SK-N-SH (cell line): ENCODE measurements at regions not wholly inside any gene's neighbourhood (a gene's known extent, or its start where the extent isn't known, plus 50 kb on each side); places are given as distances from the start of the nearest gene placed in this dataset.

ENCODE experiments used
- CTCF ChIA-PET: fragments of 300-600, 350-600 bp; formaldehyde crosslinking; extraction: SDS; loops from one replicate; lab custom pipeline; 2021; lab: Yijun Ruan, JAX
- POLR2A ChIA-PET: fragments of 350-600 bp; sonication (Branson Sonifier 250); formaldehyde crosslinking; extraction: SDS; loops from one replicate; lab custom pipeline; 2020; ENCODE audit warnings: antibody characterized with exemption, inconsistent platforms; lab: Yijun Ruan, JAX
- DNase-seq: peaks from one replicate; pipeline ENCODE4 v3.0.0; 2012
- H2AFZ ChIP-seq: fragments of 200-600 bp; sonication (generic); 2 replicates; pipeline ENCODE4 v1.8.1; 2016; ENCODE audit warnings: antibody characterized with exemption, mild to moderate bottlenecking, low read depth
- H3F3A ChIP-seq: fragments of 200-600 bp; sonication (generic); replicated peaks from 2 replicates; pipeline ENCODE3; 2016; ENCODE audit warnings: antibody characterized with exemption, mild to moderate bottlenecking; ENCODE audit not compliant: insufficient read depth
- H3K27ac ChIP-seq, 2 experiments: fragments of 200-500 bp in 1 of 2; fragments of 200-600 bp in 1 of 2; sonication (Bioruptor generic) in 1 of 2; sonication (generic), shearing (Covaris generic) in 1 of 2; 2 replicates each; pipeline versions ENCODE4 v1.5.1 to v1.6.1; 2014 to 2016; ENCODE audit warnings: low read depth in 2 of 2, inconsistent platforms in 1 of 2, low read length in 1 of 2, mild to moderate bottlenecking in 1 of 2, mixed read lengths in 1 of 2
- H3K27me3 ChIP-seq: fragments of 200-600 bp; sonication (generic), shearing (Covaris generic); 2 replicates; pipeline ENCODE4 v1.6.1; 2016; ENCODE audit warnings: mixed run types; ENCODE audit not compliant: insufficient read depth
- H3K36me3 ChIP-seq, 2 experiments: fragments of 200-500 bp in 1 of 2; fragments of 200-600 bp in 1 of 2; sonication (Bioruptor generic) in 1 of 2; sonication (generic) in 1 of 2; replicated peaks in 1 of 2; 2 replicates each; pipeline versions ENCODE3 to v1.5.1; 2014 to 2016; ENCODE audit warnings: low read length in 1 of 2, mild to moderate bottlenecking in 1 of 2; ENCODE audit not compliant: insufficient read depth in 2 of 2, control insufficient read depth in 1 of 2
- H3K4me1 ChIP-seq, 2 experiments: fragments of 200-500 bp in 1 of 2; fragments of 200-600 bp in 1 of 2; sonication (Bioruptor generic) in 1 of 2; sonication (generic), shearing (Covaris generic) in 1 of 2; 2 replicates each; pipeline versions ENCODE4 v1.5.1 to v1.6.1; 2014 to 2016; ENCODE audit warnings: low read depth in 1 of 2, low read length in 1 of 2, mixed run types in 1 of 2; ENCODE audit not compliant: insufficient read depth in 2 of 2, control insufficient read depth in 1 of 2
- H3K4me2 ChIP-seq: fragments of 200-600 bp; sonication (generic), shearing (Covaris generic); 2 replicates; pipeline ENCODE4 v1.6.1; 2017; ENCODE audit warnings: mixed run types
- H3K4me3 ChIP-seq, 2 experiments: fragments of 200-500 bp in 1 of 2; fragments of 200-600 bp in 1 of 2; sonication (Bioruptor generic) in 1 of 2; sonication (generic), shearing (Covaris generic) in 1 of 2; 2 replicates each; pipeline versions ENCODE4 v1.5.1 to v1.8.1; 2014 to 2016; ENCODE audit warnings: low read depth in 2 of 2, inconsistent platforms in 1 of 2, low read length in 1 of 2, mild to moderate bottlenecking in 1 of 2, mixed read lengths in 1 of 2, moderate library complexity in 1 of 2
- H3K79me2 ChIP-seq: fragments of 200-600 bp; sonication (generic); 2 replicates; pipeline ENCODE4 v1.8.1; 2017; ENCODE audit warnings: mild to moderate bottlenecking; ENCODE audit not compliant: insufficient read depth
- H3K9ac ChIP-seq: fragments of 200-600 bp; sonication (generic); 2 replicates; pipeline ENCODE4 v1.6.1; 2017; ENCODE audit warnings: mixed run types
- H3K9me2 ChIP-seq: fragments of 200-600 bp; sonication (generic); 2 replicates; pipeline ENCODE4 v1.6.1; 2017; ENCODE audit warnings: mixed run types
- H3K9me3 ChIP-seq: fragments of 200-600 bp; sonication (generic); 2 replicates; pipeline ENCODE4 v1.6.1; 2017; ENCODE audit warnings: mixed run types, mild to moderate bottlenecking, moderate library complexity
- H4K20me1 ChIP-seq: fragments of 200-600 bp; sonication (generic); 2 replicates; pipeline ENCODE4 v1.6.1; 2017; ENCODE audit warnings: mild to moderate bottlenecking, mixed run types; ENCODE audit not compliant: insufficient read depth
- ELF1 ChIP-seq: IDR thresholded peaks from 2 replicates; pipeline ENCODE4 v1.4.0; 2012
- EZH2phosphoT487 ChIP-seq: fragments of 200-600 bp; sonication (generic); IDR thresholded peaks from 2 replicates; pipeline ENCODE4 v1.6.1; 2017; ENCODE audit warnings: low read depth, mixed run types, mild to moderate bottlenecking, antibody characterized with exemption, moderate library complexity, borderline replicate concordance
- FOXM1 ChIP-seq: IDR thresholded peaks from 2 replicates; pipeline ENCODE4 v1.4.0; 2012; ENCODE audit warnings: low read depth, mild to moderate bottlenecking
- GABPA ChIP-seq: IDR thresholded peaks from 2 replicates; pipeline ENCODE4 v1.4.0; 2012; ENCODE audit warnings: low read depth, mild to moderate bottlenecking
- MAX ChIP-seq: IDR thresholded peaks from 2 replicates; pipeline ENCODE4 v1.4.0; 2012; ENCODE audit warnings: low read depth
- MEF2A ChIP-seq: IDR thresholded peaks from 2 replicates; pipeline ENCODE4 v1.4.0; 2012; ENCODE audit warnings: low read depth, borderline replicate concordance
- PBX3 ChIP-seq: IDR thresholded peaks from 2 replicates; pipeline ENCODE4; 2012
- POLR2AphosphoS5 ChIP-seq: IDR thresholded peaks from 2 replicates; pipeline ENCODE4 v1.6.1; 2012; ENCODE audit warnings: low read depth, low read length
- RAD21 ChIP-seq: IDR thresholded peaks from 2 replicates; pipeline ENCODE4 v1.6.1; 2012; ENCODE audit warnings: mild to moderate bottlenecking, low read length
- RCOR1 ChIP-seq: fragments of 150-350 bp; IDR thresholded peaks from 2 replicates; pipeline ENCODE4 v1.6.1; 2017; ENCODE audit warnings: antibody characterized with exemption, low read length
- RXRA ChIP-seq: IDR thresholded peaks from 2 replicates; pipeline ENCODE4 v1.4.0; 2012; ENCODE audit warnings: low read depth, mild to moderate bottlenecking, borderline replicate concordance
- SIN3A ChIP-seq: IDR thresholded peaks from 2 replicates; pipeline ENCODE4 v1.6.1; 2012; ENCODE audit warnings: low read depth, mild to moderate bottlenecking, low read length, moderate library complexity, borderline replicate concordance
- USF2 ChIP-seq: fragments of 150-350 bp; IDR thresholded peaks from 2 replicates; pipeline ENCODE4 v1.6.1; 2017; ENCODE audit warnings: antibody characterized with exemption, low read length, low read depth, borderline replicate concordance
- WGBS: methylation state at CpG from one replicate; pipeline ENCODE4 v1.1.6; 2017; ENCODE audit warnings: low lambda C conversion rate; 5-methylcytosine and 5-hydroxymethylcytosine counted together

- 81% methylated on average over 13 of the region's 13 CpGs for WGBS
- Histone ChIP-seq H3K27me3 (no peaks in the 10 kb centered on the region), H4K20me1 (no peaks in the 10 kb centered on the region), H3K4me1 (no peaks in the 10 kb centered on the region; a peak in 1 of 4 replicates), H3K9me3 (no peaks in the 10 kb centered on the region), H3K4me3 (no peak overlapping the region), H2AFZ (no peak overlapping the region), H3K9me2 (no peaks in the 10 kb centered on the region), H3K79me2 (no peaks in the 10 kb centered on the region), H3K4me2 (no peak overlapping the region), H3K36me3 (no peaks in the 10 kb centered on the region), H3K27ac (no peak overlapping the region), H3F3A (no peaks in the 10 kb centered on the region), H3K9ac (no peak overlapping the region)
- DNase-seq: no peak
- no peak for TF ChIP-seq SIN3A
- no peak for TF ChIP-seq POLR2AphosphoS5
- TF ChIP-seq GABPA: no peak
- TF ChIP-seq USF2: no peak
- TF ChIP-seq RAD21: no peak
- TF ChIP-seq EZH2phosphoT487: no peak
- TF ChIP-seq RXRA: no peak
- no peak for TF ChIP-seq MAX
- ChIA-PET POLR2A (no interaction called here), CTCF (no interaction called here)
Observed at GRCh38 chr13:89880201-89880600, 1467.3 kb upstream of the MIR17HG start.

- Histone ChIP-seq H3K4me2 (no peak overlapping the region), H3K9me2 (no peaks in the 10 kb centered on the region), H3K4me1 (no peaks in the 10 kb centered on the region; a peak in 1 of 4 replicates), H3F3A (no peaks in the 10 kb centered on the region), H3K27ac (no peak overlapping the region), H2AFZ (no peak overlapping the region), H3K79me2 (no peaks in the 10 kb centered on the region), H3K9ac (no peak overlapping the region), H4K20me1 (no peaks in the 10 kb centered on the region), H3K9me3 (no peaks in the 10 kb centered on the region), H3K4me3 (no peak overlapping the region), H3K36me3 (no peaks in the 10 kb centered on the region), H3K27me3 (no peaks in the 10 kb centered on the region)
- TF ChIP-seq RCOR1: no peak
- no peak for DNase-seq
- ChIA-PET POLR2A (no interaction called here), CTCF (no interaction called here)
- 87% methylated on average over 26 of the region's 41 CpGs for WGBS
Observed at GRCh38 chr13:89883893-89884448, 1463.5 kb upstream of the MIR17HG start.

GRCh38 chr13:89890806-89891205 lies 1456.7 kb upstream of the MIR17HG start:
- H3K9ac ChIP-seq: no peak overlapping the region
- H3K4me2 ChIP-seq: no peak overlapping the region
- no peak overlapping the region for H3K27ac ChIP-seq
- H3F3A ChIP-seq: no peaks in the 10 kb centered on the region
- no peaks in the 10 kb centered on the region for H3K36me3 ChIP-seq
- DNase-seq: no peak
- no peaks in the 10 kb centered on the region for H3K9me3 ChIP-seq
- H3K9me2 ChIP-seq: no peaks in the 10 kb centered on the region
- H3K79me2 ChIP-seq: no peaks in the 10 kb centered on the region
- no peak overlapping the region for H3K4me3 ChIP-seq
- ChIA-PET POLR2A (no interaction called here), CTCF (interaction anchor here (0.8 to 2.1 kb wide), 3 partner anchors 9 to 35 kb away, joined by 3 to 5 read pairs (median 3); no protein-coding TSS in a partner anchor)
- no peak overlapping the region for H2AFZ ChIP-seq
- TF ChIP-seq MEF2A (no peak), EZH2phosphoT487 (no peak), MAX (no peak), FOXM1 (no peak), PBX3 (no peak), ELF1 (no peak)
- H3K4me1 ChIP-seq: no peaks in the 10 kb centered on the region
- H4K20me1 ChIP-seq: no peaks in the 10 kb centered on the region
- no peaks in the 10 kb centered on the region for H3K27me3 ChIP-seq
